K562 (cell line): ENCODE measurements at regions not wholly inside any gene's neighbourhood (a gene's known extent, or its start where the extent isn't known, plus 50 kb on each side); places are given as distances from the start of the nearest gene placed in this dataset.
"Not testable (repeated sequence)": the region's sequence is repeated elsewhere in the genome, so short reads cannot be mapped to it uniquely, and the experiment has no call there.

ENCODE experiments used
- ATAC-seq: fragments of 200-7000 bp; cut with Tn5 transposase; 3 replicates; pipeline ENCODE4 v1.9.1; 2020; ENCODE audit warnings: moderate library complexity
- BruUV-seq: library from RNA; stranded (reverse); fragments of 400-500 nt; replicated peaks from 2 replicates; lab custom pipeline; 2021; lab: Mats Ljungman, UMichigan
- CTCF ChIA-PET: fragments of 300-600 bp; formaldehyde crosslinking; extraction: SDS; loops from one replicate; lab custom pipeline; 2021; ENCODE audit warnings: low intra/inter-chr PET ratio; lab: Yijun Ruan, JAX
- POLR2A ChIA-PET: fragments of 300-600, 350-650 bp; sonication (Branson Sonifier 250); formaldehyde crosslinking; extraction: SDS; loops from one replicate; lab custom pipeline; 2021; ENCODE audit warnings: antibody characterized with exemption, inconsistent platforms; lab: Yijun Ruan, JAX
- DNase-seq, 4 experiments: peaks; one replicate each; pipeline versions ENCODE4 v3.0.0 to v3.0.0-alpha.2; 2011 to 2018; ENCODE audit warnings: low spot score in 3 of 4, mixed read lengths in 3 of 4; ENCODE audit errors: extremely low read depth in 1 of 4
- FAIRE-seq: peaks from 2 replicates; lab custom pipeline; 2011; peaks lifted over from hg19 to GRCh38; lab: Jason Lieb, UNC
- H2AFZ ChIP-seq: 2 replicates; pipeline ENCODE4 v1.6.0; 2011; ENCODE audit warnings: low read depth, low read length, control low read depth, inconsistent platforms
- H3K27ac ChIP-seq: fragments of 200-600 bp; 3 replicates; pipeline ENCODE4 v1.8.0; 2011; ENCODE audit warnings: low read depth, mild to moderate bottlenecking, control low read depth, inconsistent platforms, low read length, moderate library complexity, mixed read lengths; ENCODE audit errors: extremely low read depth
- H3K27me3 ChIP-seq, 2 experiments: fragments of 300-600 bp in 1 of 2; 2 replicates in 1 of 2; 3 replicates in 1 of 2; pipeline versions ENCODE4 v1.6.0 to v1.8.0; 2011; ENCODE audit warnings: inconsistent platforms in 2 of 2, low read length in 2 of 2, mild to moderate bottlenecking in 1 of 2, mixed read lengths in 1 of 2, moderate library complexity in 1 of 2; ENCODE audit not compliant: control insufficient read depth in 2 of 2, insufficient read depth in 2 of 2
- H3K36me3 ChIP-seq: fragments of 300-600 bp; 3 replicates; pipeline ENCODE4 v1.8.0; 2011; ENCODE audit warnings: mild to moderate bottlenecking, low read length, inconsistent platforms; ENCODE audit not compliant: control insufficient read depth, insufficient read depth
- H3K4me1 ChIP-seq, 2 experiments: fragments of 200-600 bp in 1 of 2; replicated peaks in 1 of 2; 2 replicates in 1 of 2; 3 replicates in 1 of 2; pipeline versions ENCODE4 v1.5.1 to v1.8.0; 2011; ENCODE audit warnings: inconsistent platforms in 2 of 2, low read length in 2 of 2, mild to moderate bottlenecking in 1 of 2, mixed read lengths in 1 of 2, moderate library complexity in 1 of 2; ENCODE audit not compliant: control insufficient read depth in 2 of 2, insufficient read depth in 2 of 2
- H3K4me2 ChIP-seq: 2 replicates; pipeline ENCODE4 v1.6.1; 2011; ENCODE audit warnings: low read length, control low read depth, inconsistent platforms, mixed read lengths; ENCODE audit not compliant: insufficient read depth
- H3K4me3 ChIP-seq: fragments of 200-600 bp; sonication (generic), shearing (Covaris generic); 2 replicates; pipeline ENCODE4 v1.5.1; 2016; ENCODE audit warnings: control low read depth, inconsistent platforms
- H3K79me2 ChIP-seq: fragments of 200-600 bp; 3 replicates; pipeline ENCODE4 v1.8.0; 2011; ENCODE audit warnings: low read length, inconsistent platforms; ENCODE audit not compliant: control insufficient read depth, insufficient read depth
- H3K9ac ChIP-seq, 2 experiments: 2 replicates each; pipeline versions ENCODE4 v1.6.0 to v1.6.1; 2011; ENCODE audit warnings: low read depth in 2 of 2, low read length in 2 of 2, control low read depth in 1 of 2, inconsistent platforms in 1 of 2, mild to moderate bottlenecking in 1 of 2, mixed read lengths in 1 of 2; ENCODE audit not compliant: insufficient read depth in 1 of 2
- H3K9me1 ChIP-seq: one replicate; pipeline ENCODE4 v1.6.0; 2011; ENCODE audit warnings: inconsistent platforms, mild to moderate bottlenecking, low read length, moderate library complexity; ENCODE audit not compliant: control insufficient read depth, insufficient read depth
- H3K9me3 ChIP-seq: replicated peaks from 2 replicates; pipeline ENCODE4 v1.5.1; 2011; ENCODE audit warnings: low read depth, low read length, inconsistent platforms; ENCODE audit not compliant: control insufficient read depth, insufficient read depth
- H4K20me1 ChIP-seq: replicated peaks from 2 replicates; pipeline ENCODE4 v1.6.1; 2011; ENCODE audit warnings: low read length, inconsistent platforms, mixed read lengths; ENCODE audit not compliant: control insufficient read depth, insufficient read depth
- WGBS: fragments of 100-300 bp; shearing (Covaris generic); methylation state at CpG from one replicate; pipeline ENCODE4 v1.1.6; 2016; ENCODE audit warnings: low coverage, mixed read lengths; ENCODE audit not compliant: insufficient coverage; ENCODE audit errors: missing lambda C conversion rate; 5-methylcytosine and 5-hydroxymethylcytosine counted together
- in situ Hi-C: fragments of 300-500 bp; cut with MboI; formaldehyde crosslinking; loops from 4 replicates; pipeline ENCODE4 v1.15.0; 2018; ENCODE audit warnings: inconsistent platforms, mixed read lengths
- intact Hi-C: fragments of 100-400 bp; cut with micrococcal nuclease; formaldehyde crosslinking; loops from 2 replicates; pipeline ENCODE4 v1.14.2; 2022

DNA sequence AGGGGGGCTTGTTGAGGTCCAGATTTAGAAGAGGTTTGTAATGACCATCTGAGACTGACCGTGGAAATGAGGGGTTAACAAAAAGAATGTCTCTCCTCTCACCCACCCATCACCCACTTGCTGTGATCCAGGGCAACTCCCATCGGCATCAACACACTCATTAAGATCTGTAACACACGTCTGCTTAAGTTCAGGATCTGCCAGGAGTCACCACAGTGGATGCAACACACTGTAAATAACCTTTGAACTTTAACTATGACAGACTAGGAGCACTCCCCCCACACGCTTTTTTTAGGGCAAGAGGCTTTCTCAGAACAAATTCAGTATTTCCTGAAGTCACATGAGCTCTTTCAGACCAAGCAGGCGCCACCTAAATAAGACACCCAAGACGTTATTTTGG, 301.9 kb downstream of the ANAPC1 start:
- H3K9ac ChIP-seq, H3K9me3 ChIP-seq, H3K36me3 ChIP-seq, H3K79me2 ChIP-seq, H3K4me3 ChIP-seq, BruUV-seq, H3K27ac ChIP-seq, H3K9me1 ChIP-seq, intact Hi-C loops, H2AFZ ChIP-seq, H3K4me1 ChIP-seq, H3K27me3 ChIP-seq, DNase-seq, FAIRE-seq, H4K20me1 ChIP-seq, ATAC-seq, POLR2A ChIA-PET, CTCF ChIA-PET, in situ Hi-C loops, H3K4me2 ChIP-seq: not testable (repeated sequence)
- 34% methylated on average over 6 of the region's 6 CpGs for WGBS

GRCh38 chr2:111583480-111583879, 300.5 kb downstream of the ANAPC1 start:
- CTCF ChIA-PET, H3K36me3 ChIP-seq, H3K27me3 ChIP-seq, H3K9me3 ChIP-seq, BruUV-seq, DNase-seq, H2AFZ ChIP-seq, H4K20me1 ChIP-seq, POLR2A ChIA-PET, FAIRE-seq, H3K27ac ChIP-seq, intact Hi-C loops, H3K4me2 ChIP-seq, ATAC-seq, in situ Hi-C loops, H3K79me2 ChIP-seq, H3K9ac ChIP-seq, H3K4me1 ChIP-seq, H3K4me3 ChIP-seq, H3K9me1 ChIP-seq: not testable (repeated sequence)
- WGBS: no CpG with 5 or more reads among the region's 3 CpGs

- WGBS: 23% methylated on average over 1 of the region's 2 CpGs
- H3K9me1 ChIP-seq, H2AFZ ChIP-seq, H3K36me3 ChIP-seq, intact Hi-C loops, CTCF ChIA-PET, H3K9ac ChIP-seq, DNase-seq, H3K27ac ChIP-seq, H3K4me2 ChIP-seq, H4K20me1 ChIP-seq, H3K79me2 ChIP-seq, H3K9me3 ChIP-seq, BruUV-seq, POLR2A ChIA-PET, H3K4me1 ChIP-seq, H3K4me3 ChIP-seq, FAIRE-seq, H3K27me3 ChIP-seq, in situ Hi-C loops, ATAC-seq: not testable (repeated sequence)
These were observed 299.5 kb downstream of the ANAPC1 start for GRCh38 chr2:111584540-111584939.

DNA sequence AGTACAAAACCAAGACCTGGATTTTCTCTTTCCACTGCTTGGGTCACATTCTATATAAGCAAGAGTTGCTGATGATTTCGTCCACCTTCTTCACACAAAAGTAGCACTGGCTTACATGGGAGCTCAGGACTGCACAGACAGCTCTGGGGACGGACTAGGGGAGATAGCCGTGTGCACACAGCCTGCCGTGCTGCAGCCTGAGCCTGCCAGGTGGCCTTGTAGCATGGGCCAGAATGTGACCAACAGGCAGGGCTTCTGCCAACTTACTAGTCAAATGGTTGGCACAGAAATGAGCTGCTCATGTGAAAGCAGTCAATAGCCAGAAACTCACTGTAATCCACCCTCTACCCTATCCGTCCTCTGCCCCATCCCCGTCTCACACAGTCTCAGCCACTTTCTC, 299.0 kb downstream of the ANAPC1 start:
- FAIRE-seq, H2AFZ ChIP-seq, BruUV-seq, H3K4me2 ChIP-seq, H3K4me1 ChIP-seq, H3K9ac ChIP-seq, H4K20me1 ChIP-seq, DNase-seq, in situ Hi-C loops, H3K4me3 ChIP-seq, H3K9me3 ChIP-seq, H3K27me3 ChIP-seq, H3K9me1 ChIP-seq, H3K79me2 ChIP-seq, H3K27ac ChIP-seq, POLR2A ChIA-PET, H3K36me3 ChIP-seq, ATAC-seq, intact Hi-C loops, CTCF ChIA-PET: not testable (repeated sequence)
- WGBS: 42% methylated on average over 6 of the region's 6 CpGs
